Mesenteric fat pad (tissue), 1 donor: ENCODE measurements at regions not wholly inside any gene's neighbourhood (a gene's known extent, or its start where the extent isn't known, plus 50 kb on each side); places are given as distances from the start of the nearest gene placed in this dataset.
"Not testable (repeated sequence)": the region's sequence is repeated elsewhere in the genome, so short reads cannot be mapped to it uniquely, and the experiment has no call there.

Source experiments
- DNase-seq: peaks from one replicate; pipeline ENCODE4 v3.0.0-alpha.2; 2020; ENCODE audit warnings: low spot score
- donor health status: DM: yes; HTN: yes; CAD: no.

GRCh38 chr17:70320673-70321345 is 151.5 kb downstream of the KCNJ2 start:
- no peak for DNase-seq

GRCh38 chr17:70321352-70321751 is 152.0 kb downstream of the KCNJ2 start:
- no peak for DNase-seq

GRCh38 chr17:70323269-70323668 is 153.9 kb downstream of the KCNJ2 start:
- DNase-seq, result no peak

- no peak for DNase-seq
Measured at GRCh38 chr17:70324031-70324430, 154.7 kb downstream of the KCNJ2 start.

GRCh38 chr17:70327279-70327678 is 157.9 kb downstream of the KCNJ2 start:
- no peak for DNase-seq

GRCh38 chr17:70327723-70328122 is 158.4 kb downstream of the KCNJ2 start:
- DNase-seq, result no peak

GRCh38 chr17:70329721-70330120 is 160.4 kb downstream of the KCNJ2 start:
- no peak for DNase-seq

GRCh38 chr17:70331066-70331465 is 161.7 kb downstream of the KCNJ2 start:
- DNase-seq, result not testable (repeated sequence)

- no peak for DNase-seq
Measured at GRCh38 chr17:70332356-70333210, 163.3 kb downstream of the KCNJ2 start.

- DNase-seq, result no peak
Measured at GRCh38 chr17:70336411-70336810, 167.1 kb downstream of the KCNJ2 start.

- DNase-seq, result no peak
Measured at GRCh38 chr17:70338946-70339354, 169.6 kb downstream of the KCNJ2 start.

GRCh38 chr17:70343114-70343513 is 173.8 kb downstream of the KCNJ2 start:
- DNase-seq, result no peak

- no peak for DNase-seq
Measured at GRCh38 chr17:70344386-70345060, 175.2 kb downstream of the KCNJ2 start.

- DNase-seq, result no peak
Measured at GRCh38 chr17:70345061-70345460, 175.7 kb downstream of the KCNJ2 start.

- no peak for DNase-seq
Measured at GRCh38 chr17:70352834-70353233, 183.5 kb downstream of the KCNJ2 start.

- DNase-seq, result no peak
Measured at GRCh38 chr17:70353408-70354092, 184.2 kb downstream of the KCNJ2 start.

GRCh38 chr17:70355185-70355584 is 185.9 kb downstream of the KCNJ2 start:
- no peak for DNase-seq

- no peak for DNase-seq
Measured at GRCh38 chr17:70357190-70357589, 187.9 kb downstream of the KCNJ2 start.

- no peak for DNase-seq
Measured at GRCh38 chr17:70365091-70365583, 195.8 kb downstream of the KCNJ2 start.

- no peak for DNase-seq
Measured at GRCh38 chr17:70366386-70366785, 197.1 kb downstream of the KCNJ2 start.

GRCh38 chr17:70368011-70368410 is 198.7 kb downstream of the KCNJ2 start:
- no peak for DNase-seq
